IMR-90 (cell line): ENCODE measurements at regions not wholly inside any gene's neighbourhood (a gene's known extent, or its start where the extent isn't known, plus 50 kb on each side); places are given as distances from the start of the nearest gene placed in this dataset.

Experiments
- CTCF ChIP-seq: conservative IDR thresholded peaks from 2 replicates; pipeline ENCODE4 v1.5.1; 2012; ENCODE audit warnings: mild to moderate bottlenecking, low read depth, low read length, improper control_type of control experiment
- MXI1 ChIP-seq: IDR thresholded peaks from 2 replicates; pipeline ENCODE4 v1.6.1; 2012; ENCODE audit warnings: low read depth, mild to moderate bottlenecking, low read length, moderate library complexity, borderline replicate concordance
- POLR2A ChIP-seq: IDR thresholded peaks from 2 replicates; pipeline ENCODE4 v1.6.1; 2012; ENCODE audit warnings: mild to moderate bottlenecking, low read depth, low read length
- USF2 ChIP-seq: fragments of 150-350 bp; IDR thresholded peaks from 2 replicates; pipeline ENCODE4 v1.6.1; 2017; ENCODE audit warnings: mild to moderate bottlenecking, antibody characterized with exemption, low read length, low read depth
- TF ChIP-seq, protein P1 (sequence below): fragments of 150-350 bp; IDR thresholded peaks from 2 replicates; pipeline ENCODE4 v1.6.1; 2016; ENCODE audit warnings: low read depth, mild to moderate bottlenecking, low read length, moderate library complexity, borderline replicate concordance

DNA sequence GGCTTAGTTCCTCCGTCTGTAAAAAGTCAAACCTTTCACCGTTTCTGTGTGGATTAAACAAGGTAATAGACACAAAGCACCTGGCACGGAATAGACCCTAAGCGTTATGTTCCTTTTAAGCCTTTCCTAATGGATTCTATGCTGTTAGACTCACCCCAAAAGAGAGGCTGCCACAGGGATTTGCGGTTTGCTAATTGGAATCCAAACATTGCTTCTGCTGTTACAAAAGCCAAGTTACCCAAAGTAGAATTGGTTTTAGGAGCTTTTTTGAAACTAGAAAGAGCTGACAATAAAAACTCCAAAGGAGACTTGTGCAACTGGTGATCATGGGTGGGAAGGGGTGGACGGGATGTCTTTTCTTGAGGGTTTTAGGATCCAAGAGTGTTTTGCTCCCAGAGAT, 178.0 kb downstream of the BMP7 start:
- TF ChIP-seq CTCF: no peak
- TF ChIP-seq MXI1: no peak
- TF ChIP-seq POLR2A: no peak
- TF ChIP-seq USF2: no peak
- TF ChIP-seq, protein P1, sequence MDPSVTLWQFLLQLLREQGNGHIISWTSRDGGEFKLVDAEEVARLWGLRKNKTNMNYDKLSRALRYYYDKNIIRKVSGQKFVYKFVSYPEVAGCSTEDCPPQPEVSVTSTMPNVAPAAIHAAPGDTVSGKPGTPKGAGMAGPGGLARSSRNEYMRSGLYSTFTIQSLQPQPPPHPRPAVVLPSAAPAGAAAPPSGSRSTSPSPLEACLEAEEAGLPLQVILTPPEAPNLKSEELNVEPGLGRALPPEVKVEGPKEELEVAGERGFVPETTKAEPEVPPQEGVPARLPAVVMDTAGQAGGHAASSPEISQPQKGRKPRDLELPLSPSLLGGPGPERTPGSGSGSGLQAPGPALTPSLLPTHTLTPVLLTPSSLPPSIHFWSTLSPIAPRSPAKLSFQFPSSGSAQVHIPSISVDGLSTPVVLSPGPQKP: no peak
